ENCODE measurements at regions not wholly inside any gene's neighbourhood (a gene's known extent, or its start where the extent isn't known, plus 50 kb on each side); places are given as distances from the start of the nearest gene placed in this dataset.

DNA sequence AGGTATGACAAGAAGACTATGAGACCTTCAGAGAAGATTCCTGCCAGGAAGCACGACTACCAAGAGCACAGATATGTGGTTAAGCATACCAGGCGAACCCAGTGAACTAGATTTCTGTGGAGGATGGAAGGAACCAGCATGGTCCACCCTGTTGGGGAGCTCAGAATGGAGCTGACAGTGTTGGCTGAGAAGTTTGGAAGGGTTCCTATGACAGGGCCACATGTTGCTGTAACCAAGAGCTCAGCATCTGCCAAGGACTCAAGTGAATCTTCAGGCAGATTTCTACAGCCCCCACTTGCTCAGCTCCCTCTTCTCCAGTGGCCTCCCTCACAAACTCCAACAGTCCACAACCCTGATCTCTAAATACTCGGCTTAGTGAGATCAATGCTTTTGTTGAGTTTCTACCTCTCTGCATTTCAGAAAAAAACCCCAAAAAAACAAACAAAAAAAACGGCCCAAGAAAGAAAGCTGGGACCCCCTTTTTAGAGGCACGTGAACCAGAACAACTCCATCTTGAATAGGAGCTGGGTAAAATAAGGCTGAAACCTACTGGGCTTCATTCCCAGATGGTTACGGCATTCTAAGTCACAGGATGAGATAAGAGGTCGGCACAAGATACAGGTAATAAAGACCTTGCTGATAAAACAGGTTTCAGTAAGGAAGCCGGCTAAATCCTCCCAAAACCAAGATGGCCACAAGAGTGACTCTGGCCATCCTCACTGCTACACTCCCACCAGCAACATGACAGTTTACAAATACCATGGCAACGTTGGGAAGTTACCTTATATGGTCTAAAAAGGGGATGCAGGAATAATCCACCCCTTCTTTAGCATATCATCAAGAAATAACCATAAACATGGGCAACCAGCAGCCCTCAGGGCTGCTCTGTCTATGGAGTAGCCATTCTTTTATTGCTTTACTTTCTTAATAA is 691.1 kb downstream of the UQCRFS1 start:
- TF ChIP-seq, protein P1, sequence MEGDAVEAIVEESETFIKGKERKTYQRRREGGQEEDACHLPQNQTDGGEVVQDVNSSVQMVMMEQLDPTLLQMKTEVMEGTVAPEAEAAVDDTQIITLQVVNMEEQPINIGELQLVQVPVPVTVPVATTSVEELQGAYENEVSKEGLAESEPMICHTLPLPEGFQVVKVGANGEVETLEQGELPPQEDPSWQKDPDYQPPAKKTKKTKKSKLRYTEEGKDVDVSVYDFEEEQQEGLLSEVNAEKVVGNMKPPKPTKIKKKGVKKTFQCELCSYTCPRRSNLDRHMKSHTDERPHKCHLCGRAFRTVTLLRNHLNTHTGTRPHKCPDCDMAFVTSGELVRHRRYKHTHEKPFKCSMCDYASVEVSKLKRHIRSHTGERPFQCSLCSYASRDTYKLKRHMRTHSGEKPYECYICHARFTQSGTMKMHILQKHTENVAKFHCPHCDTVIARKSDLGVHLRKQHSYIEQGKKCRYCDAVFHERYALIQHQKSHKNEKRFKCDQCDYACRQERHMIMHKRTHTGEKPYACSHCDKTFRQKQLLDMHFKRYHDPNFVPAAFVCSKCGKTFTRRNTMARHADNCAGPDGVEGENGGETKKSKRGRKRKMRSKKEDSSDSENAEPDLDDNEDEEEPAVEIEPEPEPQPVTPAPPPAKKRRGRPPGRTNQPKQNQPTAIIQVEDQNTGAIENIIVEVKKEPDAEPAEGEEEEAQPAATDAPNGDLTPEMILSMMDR (IDR thresholded peaks at IDR 0.05 in 8 of 11, conservative IDR thresholded peaks at IDR 0.05 in 3 of 11): no peak
- TF ChIP-seq POLR2AphosphoS5 (IDR thresholded peaks at IDR 0.05): no peak

Measured in spleen (tissue), 7 donors.